ENCODE measurements at regions not wholly inside any gene's neighbourhood (a gene's known extent, or its start where the extent isn't known, plus 50 kb on each side); places are given as distances from the start of the nearest gene placed in this dataset.

DNA sequence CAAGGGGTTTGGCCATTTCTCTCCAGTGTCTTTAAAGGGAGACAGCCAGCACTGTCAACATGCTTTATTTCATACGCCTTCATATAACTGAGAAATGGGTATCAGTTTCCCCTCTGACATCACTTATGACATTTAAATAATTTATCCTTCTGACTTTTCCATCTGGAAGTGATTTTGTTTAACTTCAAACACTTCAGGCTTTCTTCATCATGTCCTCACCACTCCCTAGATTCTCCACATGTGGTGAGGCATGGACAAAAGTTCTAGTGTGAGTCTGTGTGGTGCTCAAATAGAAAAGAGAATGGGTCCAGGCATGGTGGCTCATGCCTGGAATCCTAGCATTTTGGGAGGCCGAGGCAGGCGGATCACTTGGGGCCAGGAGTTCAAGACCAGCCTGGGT is 158.6 kb downstream of the TXNL1 start:
- TF ChIP-seq, protein P1, sequence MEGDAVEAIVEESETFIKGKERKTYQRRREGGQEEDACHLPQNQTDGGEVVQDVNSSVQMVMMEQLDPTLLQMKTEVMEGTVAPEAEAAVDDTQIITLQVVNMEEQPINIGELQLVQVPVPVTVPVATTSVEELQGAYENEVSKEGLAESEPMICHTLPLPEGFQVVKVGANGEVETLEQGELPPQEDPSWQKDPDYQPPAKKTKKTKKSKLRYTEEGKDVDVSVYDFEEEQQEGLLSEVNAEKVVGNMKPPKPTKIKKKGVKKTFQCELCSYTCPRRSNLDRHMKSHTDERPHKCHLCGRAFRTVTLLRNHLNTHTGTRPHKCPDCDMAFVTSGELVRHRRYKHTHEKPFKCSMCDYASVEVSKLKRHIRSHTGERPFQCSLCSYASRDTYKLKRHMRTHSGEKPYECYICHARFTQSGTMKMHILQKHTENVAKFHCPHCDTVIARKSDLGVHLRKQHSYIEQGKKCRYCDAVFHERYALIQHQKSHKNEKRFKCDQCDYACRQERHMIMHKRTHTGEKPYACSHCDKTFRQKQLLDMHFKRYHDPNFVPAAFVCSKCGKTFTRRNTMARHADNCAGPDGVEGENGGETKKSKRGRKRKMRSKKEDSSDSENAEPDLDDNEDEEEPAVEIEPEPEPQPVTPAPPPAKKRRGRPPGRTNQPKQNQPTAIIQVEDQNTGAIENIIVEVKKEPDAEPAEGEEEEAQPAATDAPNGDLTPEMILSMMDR (conservative IDR thresholded peaks at IDR 0.05): no peak
- Mint-ChIP-seq H3K9me3 (no peaks in the 10 kb centered on the region), H3K36me3 (ENCODE audit: insufficient read depth in 1 of 3, low read depth in 3 of 3) (no peaks in the 10 kb centered on the region), H3K4me1 (peaks cover 6% of the 10 kb centered on the region in 2 experiments), H3K27me3 (ENCODE audit: low read depth) (no peaks in the 10 kb centered on the region), H3K4me3 (no peak overlapping the region), H3K27ac (no peak overlapping the region)
- DNase-seq: no peak
- H3K27me3 ChIP-seq (ENCODE audit: insufficient read depth, low read length): no peaks in the 10 kb centered on the region
- H2BK15ac ChIP-seq (ENCODE audit: low read depth, low read length): no peak overlapping the region
- no peak overlapping the region for H4K5ac ChIP-seq (ENCODE audit: insufficient read length, low read depth, low read length)
- no peak overlapping the region for H2AK5ac ChIP-seq (ENCODE audit: insufficient read length, low read length)
- H3K4me2 ChIP-seq (ENCODE audit: insufficient read depth, insufficient read length, low read length): no peak overlapping the region
- H2BK12ac ChIP-seq (ENCODE audit: insufficient read length, low read depth, low read length): no peak overlapping the region
- no peak overlapping the region for H4K8ac ChIP-seq (replicated peaks; ENCODE audit: insufficient read length, low read depth, low read length)
- no peak overlapping the region for H3K27ac ChIP-seq (ENCODE audit: insufficient read length, low read depth, low read length)
- H2AFZ ChIP-seq (ENCODE audit: low read length): no peak overlapping the region
- no peak overlapping the region for H2BK120ac ChIP-seq (ENCODE audit: low read depth, low read length, poor library complexity, severe bottlenecking)
- no peak overlapping the region for H3K23ac ChIP-seq (ENCODE audit: insufficient read length, low read depth, low read length)
- no peak overlapping the region for H3K56ac ChIP-seq (ENCODE audit: insufficient read length, low read depth, low read length)
- H3K14ac ChIP-seq (ENCODE audit: insufficient read depth, low read length): no peak overlapping the region
- no peak overlapping the region for H3K9ac ChIP-seq (ENCODE audit: extremely low read depth, insufficient read length, low read length)
- no peak overlapping the region for H3T11ph ChIP-seq (ENCODE audit: low read length)
- WGBS (ENCODE audit: extremely low coverage, insufficient read length, low lambda C conversion rate): no CpG with 5 or more reads among the region's 3 CpGs
- H4K20me1 ChIP-seq (ENCODE audit: control insufficient read depth, insufficient read depth, insufficient read length): no peaks in the 10 kb centered on the region
- H2BK20ac ChIP-seq (ENCODE audit: low read depth, low read length, poor library complexity, severe bottlenecking): no peak overlapping the region
- H4K91ac ChIP-seq (ENCODE audit: insufficient read length, low read depth, low read length): no peak overlapping the region
- no peak overlapping the region for H2BK5ac ChIP-seq (ENCODE audit: insufficient read length, low read length)
- H3K9me3 ChIP-seq (ENCODE audit: control insufficient read depth, low read depth, low read length): no peaks in the 10 kb centered on the region
- H3K18ac ChIP-seq (ENCODE audit: insufficient read length, low read depth, low read length): no peak overlapping the region
- H3K23me2 ChIP-seq (ENCODE audit: insufficient read length, low read depth, low read length, poor library complexity, severe bottlenecking): no peaks in the 10 kb centered on the region
- no peak overlapping the region for H3K4ac ChIP-seq (ENCODE audit: low read depth, low read length)
- no peaks in the 10 kb centered on the region for H3K79me1 ChIP-seq (ENCODE audit: insufficient read depth, low read depth, low read length, poor library complexity, severe bottlenecking)
- H3K4me1 ChIP-seq (ENCODE audit: insufficient read depth, low read length): no peaks in the 10 kb centered on the region
- no peaks in the 10 kb centered on the region for H3K79me2 ChIP-seq (ENCODE audit: insufficient read depth, low read length)
